HL-60 (cell line): ENCODE measurements at regions not wholly inside any gene's neighbourhood (a gene's known extent, or its start where the extent isn't known, plus 50 kb on each side); places are given as distances from the start of the nearest gene placed in this dataset.

ENCODE experiments used
- DNase-seq, 2 experiments: peaks; one replicate each; pipeline ENCODE4 v3.0.0-alpha.2; 2010 to 2020; ENCODE audit warnings: low read depth in 1 of 2, low spot score in 1 of 2
- H3K27ac ChIP-seq: fragments of 250-450 bp; sonication (Bioruptor Pico); replicated peaks from 2 replicates; pipeline ENCODE4 v1.5.1; 2020; ENCODE audit warnings: mild to moderate bottlenecking, moderate library complexity
- H3K27me3 ChIP-seq: fragments of 250-450 bp; sonication (Bioruptor Pico); 2 replicates; pipeline ENCODE4 v1.5.1; 2021; ENCODE audit warnings: mild to moderate bottlenecking, moderate library complexity; ENCODE audit not compliant: insufficient read depth, poor library complexity, severe bottlenecking
- H3K4me3 ChIP-seq: replicated peaks from 2 replicates; pipeline ENCODE4 v1.5.1; 2011; ENCODE audit warnings: mild to moderate bottlenecking, control low read depth, low read length; ENCODE audit not compliant: insufficient read depth
- CTCF ChIP-seq: IDR thresholded peaks from one replicate; pipeline ENCODE4 v1.5.1; 2011; ENCODE audit warnings: low read length, control low read depth, inconsistent platforms; ENCODE audit not compliant: insufficient read depth
- GABPA ChIP-seq: IDR thresholded peaks from 2 replicates; pipeline ENCODE4 v1.6.1; 2012; ENCODE audit warnings: low read depth
- POLR2AphosphoS5 ChIP-seq: IDR thresholded peaks from 2 replicates; pipeline ENCODE4 v1.6.1; 2012; ENCODE audit warnings: low read depth
- REST ChIP-seq: IDR thresholded peaks from 2 replicates; pipeline ENCODE4 v1.6.1; 2012; ENCODE audit warnings: low read depth; ENCODE audit not compliant: insufficient replicate concordance
- SPI1 ChIP-seq: IDR thresholded peaks from 2 replicates; pipeline ENCODE4 v1.6.1; 2012; ENCODE audit warnings: low read depth, mild to moderate bottlenecking, borderline replicate concordance

GRCh38 chr4:11535333-11535732 lies 106.6 kb upstream of the HS3ST1 start:
- DNase-seq = no peak
- Histone ChIP-seq H3K27me3 (no peaks in the 10 kb centered on the region), H3K4me3 (no peak overlapping the region), H3K27ac (no peak overlapping the region)
- no peak for TF ChIP-seq SPI1
- TF ChIP-seq GABPA = no peak
- TF ChIP-seq POLR2AphosphoS5 = no peak

GRCh38 chr4:11534623-11535302 lies 106.1 kb upstream of the HS3ST1 start:
- TF ChIP-seq GABPA (no peak), POLR2AphosphoS5 (no peak), SPI1 (no peak), REST (no peak), CTCF (no peak)
- no peaks in the 10 kb centered on the region for H3K27me3 ChIP-seq
- H3K27ac ChIP-seq = no peak overlapping the region
- no peak overlapping the region for H3K4me3 ChIP-seq
- DNase-seq = no peak

- DNase-seq = no peak
- H3K27me3 ChIP-seq = no peaks in the 10 kb centered on the region
- H3K4me3 ChIP-seq = no peak overlapping the region
- no peak overlapping the region for H3K27ac ChIP-seq
- TF ChIP-seq CTCF (no peak), GABPA (no peak), SPI1 (no peak), POLR2AphosphoS5 (no peak), REST (no peak)
Observed at GRCh38 chr4:11532138-11532537, 103.4 kb upstream of the HS3ST1 start.

GRCh38 chr4:11529625-11530201 lies 101.0 kb upstream of the HS3ST1 start:
- no peak for TF ChIP-seq CTCF
- no peak for TF ChIP-seq SPI1
- TF ChIP-seq POLR2AphosphoS5 = no peak
- TF ChIP-seq REST = no peak
- TF ChIP-seq GABPA = no peak
- Histone ChIP-seq H3K27ac (no peak overlapping the region), H3K27me3 (peaks cover 2% of the 10 kb centered on the region), H3K4me3 (no peak overlapping the region)
- no peak for DNase-seq
